Right lobe of liver (tissue), 6 donors: ENCODE measurements at regions not wholly inside any gene's neighbourhood (a gene's known extent, or its start where the extent isn't known, plus 50 kb on each side); places are given as distances from the start of the nearest gene placed in this dataset.

Experiments used
- ATAC-seq, 4 donors: fragments of 200-7000 bp; cut with Tn5 transposase; one replicate each; pipeline ENCODE4 v1.9.1; 2020; ENCODE audit warnings: mild to moderate bottlenecking in 4 of 4, moderate library complexity in 4 of 4
- DNase-seq, 3 donors: peaks; one replicate each; pipeline ENCODE4 v3.0.0-alpha.2; 2020
- H3K27ac ChIP-seq, 3 donors: fragments of 200-600 bp; one replicate each; pipeline ENCODE4 v1.8.0; 2022
- H3K27me3 ChIP-seq, 2 donors: fragments of 200-600 bp; one replicate each; pipeline ENCODE4 v1.8.0; 2022
- H3K36me3 ChIP-seq, 4 donors: fragments of 200-600 bp; sonication (generic) in 1 of 4; one replicate each; pipeline versions ENCODE4 v1.5.1 to v1.8.0; 2017 to 2022; ENCODE audit warnings: control low read depth in 1 of 4
- H3K4me1 ChIP-seq, 4 donors: fragments of 200-600 bp; sonication (generic) in 1 of 4; one replicate each; pipeline versions ENCODE4 v1.5.1 to v1.8.0; 2017 to 2022; ENCODE audit warnings: control low read depth in 1 of 4
- H3K4me3 ChIP-seq, 3 donors: fragments of 200-600 bp; one replicate each; pipeline ENCODE4 v1.8.0; 2022
- H3K9me3 ChIP-seq, 4 donors: fragments of 200-600 bp; sonication (generic) in 1 of 4; one replicate each; pipeline versions ENCODE4 v1.5.1 to v1.8.0; 2017 to 2022; ENCODE audit warnings: control low read depth in 1 of 4
- CTCF ChIP-seq, 4 donors: fragments of 200-600 bp in 3 of 4; fragments of 450-650 bp in 1 of 4; IDR thresholded peaks; one replicate each; pipeline versions ENCODE4 v1.5.1 to v1.8.0; 2016 to 2022; ENCODE audit warnings: antibody characterized with exemption in 4 of 4, mild to moderate bottlenecking in 2 of 4
- POLR2A ChIP-seq: fragments of 450-650 bp; IDR thresholded peaks from one replicate; pipeline ENCODE4 v1.6.1; 2017; ENCODE audit warnings: antibody characterized with exemption, mild to moderate bottlenecking
- WGBS: methylation state at CpG from one replicate; pipeline ENCODE4 v1.1.6; 2018; ENCODE audit warnings: low coverage, low lambda C conversion rate; ENCODE audit not compliant: insufficient coverage; ENCODE audit errors: missing lambda C conversion rate; 5-methylcytosine and 5-hydroxymethylcytosine counted together
- intact Hi-C, 2 donors: fragments of 100-400 bp; cut with DNase I; formaldehyde crosslinking; loops; one replicate each; pipeline versions ENCODE4 v1.11.2 to v1.14.1; 2022
- donor health status: DM: no; HTN: yes; CAD: no.
- donor health status: DM: no; HTN: no; CAD: no.
- donor health status: DM: no; HTN: no; CAD: no.
- donor health status: DM: no; HTN: yes; CAD: no.
- donor health status: DM: no; HTN: yes; CAD: no.

GRCh38 chr14:28677381-28677780 lies 89.2 kb upstream of the FOXG1 start:
- intact Hi-C loops = no loop called here
- TF ChIP-seq CTCF (IDR thresholded peaks at IDR 0.05) = no peak
- DNase-seq (no peak), ATAC-seq (no peak)
- Histone ChIP-seq H3K27ac (no peak overlapping the region), H3K9me3 (no peaks in the 10 kb centered on the region), H3K4me1 (no peaks in the 10 kb centered on the region), H3K4me3 (no peak overlapping the region), H3K27me3 (no peaks in the 10 kb centered on the region), H3K36me3 (no peaks in the 10 kb centered on the region)
- WGBS = 81% methylated on average over 2 of the region's 2 CpGs

GRCh38 chr14:28678887-28679286 lies 87.7 kb upstream of the FOXG1 start:
- H3K27ac ChIP-seq = no peak overlapping the region
- intact Hi-C loops = no loop called here
- WGBS = 16% methylated on average over 2 of the region's 2 CpGs
- no peak for TF ChIP-seq POLR2A
- TF ChIP-seq CTCF (IDR thresholded peaks at IDR 0.05) = no peak
- no peaks in the 10 kb centered on the region for H3K36me3 ChIP-seq
- H3K4me1 ChIP-seq = no peaks in the 10 kb centered on the region
- no peak for ATAC-seq
- no peak overlapping the region for H3K4me3 ChIP-seq
- H3K9me3 ChIP-seq = no peaks in the 10 kb centered on the region
- no peak for DNase-seq
- no peaks in the 10 kb centered on the region for H3K27me3 ChIP-seq

GRCh38 chr14:28681681-28682080 lies 84.9 kb upstream of the FOXG1 start:
- ATAC-seq (no peak), DNase-seq (no peak)
- 52% methylated on average over 3 of the region's 4 CpGs for WGBS
- H3K9me3 ChIP-seq = no peaks in the 10 kb centered on the region
- no peaks in the 10 kb centered on the region for H3K4me1 ChIP-seq
- TF ChIP-seq CTCF (IDR thresholded peaks at IDR 0.05) (no peak), POLR2A (no peak)
- intact Hi-C loops = no loop called here
- H3K27ac ChIP-seq = no peak overlapping the region
- H3K36me3 ChIP-seq = no peaks in the 10 kb centered on the region
- H3K27me3 ChIP-seq = no peaks in the 10 kb centered on the region
- H3K4me3 ChIP-seq = no peak overlapping the region

GRCh38 chr14:28690029-28690692 lies 76.4 kb upstream of the FOXG1 start:
- Histone ChIP-seq H3K36me3 (no peaks in the 10 kb centered on the region), H3K27ac (no peak overlapping the region), H3K4me3 (no peak overlapping the region), H3K27me3 (no peaks in the 10 kb centered on the region), H3K4me1 (no peaks in the 10 kb centered on the region), H3K9me3 (no peaks in the 10 kb centered on the region)
- TF ChIP-seq POLR2A (no peak), CTCF (IDR thresholded peaks at IDR 0.05) (no peak)
- intact Hi-C loops = no loop called here
- DNase-seq (no peak), ATAC-seq (no peak)

GRCh38 chr14:28695109-28695508 lies 71.5 kb upstream of the FOXG1 start:
- Histone ChIP-seq H3K27ac (no peak overlapping the region), H3K4me1 (no peaks in the 10 kb centered on the region), H3K36me3 (no peaks in the 10 kb centered on the region), H3K27me3 (no peaks in the 10 kb centered on the region), H3K9me3 (no peaks in the 10 kb centered on the region), H3K4me3 (no peak overlapping the region)
- no peak for DNase-seq
- intact Hi-C loops = no loop called here
- no peak for ATAC-seq
- no peak for TF ChIP-seq CTCF (IDR thresholded peaks at IDR 0.05)
- no peak for TF ChIP-seq POLR2A
